Fibroblast of skin of left biceps (primary cell): ENCODE measurements at regions not wholly inside any gene's neighbourhood (a gene's known extent, or its start where the extent isn't known, plus 50 kb on each side); places are given as distances from the start of the nearest gene placed in this dataset.
"Not testable (repeated sequence)": the region's sequence is repeated elsewhere in the genome, so short reads cannot be mapped to it uniquely, and the experiment has no call there.

Experiments used
- DNase-seq, 2 experiments: peaks; one replicate each; pipeline ENCODE4 v3.0.0-alpha.2; 2013; ENCODE audit warnings: low read depth in 2 of 2

DNA sequence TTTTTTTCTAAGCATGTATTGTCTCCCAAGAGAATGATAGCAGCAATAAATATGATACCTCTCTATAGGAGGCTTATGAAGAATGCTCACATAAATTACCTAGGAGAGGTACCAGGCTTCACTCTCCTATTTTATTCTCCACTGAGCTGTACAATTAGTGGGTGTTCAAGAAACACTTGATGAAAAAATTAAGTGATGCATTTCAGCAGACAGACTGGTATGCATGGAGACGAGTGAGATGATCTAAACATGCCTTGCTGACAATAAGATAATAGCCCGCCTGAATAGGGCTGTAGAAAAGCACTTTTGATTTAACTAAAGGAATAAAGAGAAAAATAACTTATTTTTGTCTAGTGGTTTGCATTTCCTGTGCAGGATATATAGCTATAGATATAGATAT is 1449.7 kb downstream of the GATA3 start:
- no peak for DNase-seq

DNA sequence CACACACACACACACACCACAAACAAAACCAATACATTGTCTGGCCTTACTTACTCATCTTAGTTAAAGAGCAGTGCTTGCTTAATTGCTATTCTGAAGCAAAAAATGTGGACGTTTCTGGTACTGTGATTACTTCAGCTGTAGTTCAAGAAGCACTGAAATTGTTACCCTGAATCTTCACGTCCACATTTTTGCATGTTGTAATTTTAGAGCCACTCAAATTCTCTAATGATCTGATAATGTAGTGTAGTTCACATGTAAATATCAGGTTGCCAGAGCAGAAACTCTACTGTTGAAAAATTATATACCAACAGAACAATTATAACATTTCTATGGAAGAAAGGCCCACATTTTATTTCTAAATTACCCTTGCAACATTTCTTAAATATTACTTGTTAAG is 1451.1 kb downstream of the GATA3 start:
- DNase-seq, result no peak

DNA sequence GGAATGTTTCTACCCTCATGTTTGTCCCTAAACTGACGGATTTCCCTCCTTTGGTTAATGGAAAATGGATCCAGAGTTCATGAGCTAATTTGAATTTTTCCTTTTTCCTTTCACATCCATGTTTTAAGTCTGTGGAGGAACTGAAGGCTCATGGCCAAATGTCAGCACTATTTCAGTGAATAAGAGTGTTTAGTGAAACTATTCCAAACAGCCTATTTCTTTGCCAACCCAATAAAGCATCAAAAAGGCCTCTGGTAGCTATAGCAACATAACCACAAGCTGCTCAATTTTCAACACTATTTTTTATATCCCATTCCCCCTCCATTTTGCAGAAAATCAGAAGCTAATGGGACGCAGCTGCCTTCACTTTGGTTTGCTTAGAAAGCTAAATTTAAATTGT is 1454.1 kb downstream of the GATA3 start:
- DNase-seq, result no peak

DNA sequence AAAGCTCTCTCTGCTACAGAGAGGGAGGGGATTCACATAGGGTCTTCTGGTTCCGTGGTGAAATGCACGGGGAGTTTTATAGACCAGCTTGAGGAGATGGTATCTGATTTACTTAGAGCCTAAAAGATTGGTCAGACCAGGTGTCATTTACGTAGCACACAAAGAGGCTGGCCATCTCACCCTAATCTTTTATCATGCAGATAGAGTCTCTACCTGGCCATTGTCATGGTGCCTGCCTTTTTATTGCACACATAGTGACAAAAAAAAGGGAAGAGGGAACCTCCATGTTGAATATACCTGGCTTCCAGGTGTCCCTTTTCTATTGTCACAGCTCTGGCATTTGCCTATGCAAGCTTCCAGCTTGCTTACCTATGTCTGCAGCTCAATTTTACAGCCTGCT is 1456.1 kb downstream of the GATA3 start:
- no peak for DNase-seq

DNA sequence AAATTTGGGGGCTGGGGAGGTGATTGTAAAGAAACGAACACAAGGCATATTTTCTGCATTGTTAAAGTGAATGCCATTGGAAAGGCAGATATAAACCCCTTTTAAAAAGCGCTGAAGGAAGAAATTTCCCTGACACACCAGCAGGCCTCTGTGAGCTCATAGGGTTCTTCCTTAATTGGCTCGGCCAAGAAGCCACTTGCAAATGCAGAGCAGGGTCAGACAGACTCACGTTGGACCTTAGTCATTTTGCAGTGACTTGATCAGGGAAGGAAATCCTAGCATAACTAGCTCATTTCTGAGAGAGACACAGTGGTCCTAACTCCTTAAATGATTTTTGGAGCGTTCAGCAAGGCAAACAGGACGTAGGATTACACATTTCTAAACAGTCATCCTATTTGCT is 1461.4 kb downstream of the GATA3 start:
- no peak for DNase-seq

DNA sequence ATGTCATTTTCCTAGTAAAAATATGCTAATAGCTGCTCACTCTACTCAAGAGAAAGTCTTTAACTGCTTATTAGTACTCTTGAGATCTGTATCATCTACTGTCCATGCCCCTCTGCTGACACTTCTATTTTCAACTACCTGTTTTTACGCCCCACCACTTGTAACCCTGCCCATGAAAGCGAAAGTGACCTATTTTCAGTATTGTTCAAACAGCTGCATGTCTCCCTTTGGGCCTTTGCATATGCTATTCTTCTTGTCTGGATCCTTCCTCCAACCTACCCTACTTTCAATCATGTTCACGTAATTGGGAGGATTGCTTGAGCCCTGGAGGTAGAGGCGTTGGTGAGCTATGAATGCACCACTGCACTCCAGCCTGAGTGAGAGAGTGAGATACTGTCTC is 1481.3 kb downstream of the GATA3 start:
- no peak for DNase-seq

DNA sequence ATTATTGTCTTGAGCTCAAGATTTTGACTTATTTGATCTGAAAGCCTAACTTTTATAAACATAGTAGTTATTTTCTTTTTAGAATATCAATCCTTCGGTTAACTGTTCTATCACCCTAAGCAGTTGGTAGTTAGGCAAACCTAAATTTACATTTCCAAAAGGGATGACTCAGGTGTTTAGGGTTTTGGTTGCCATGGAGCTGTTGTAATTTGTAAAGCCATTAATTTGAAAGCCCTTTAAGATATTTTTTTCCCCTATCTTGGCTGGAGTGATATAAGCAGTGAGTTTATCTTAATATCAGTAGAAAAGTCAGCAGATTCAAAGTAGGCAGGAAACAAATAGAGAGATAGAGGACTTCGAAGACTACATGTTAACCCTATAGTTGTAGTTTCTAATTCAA is 1472.6 kb upstream of the CELF2 start:
- DNase-seq, result no peak

DNA sequence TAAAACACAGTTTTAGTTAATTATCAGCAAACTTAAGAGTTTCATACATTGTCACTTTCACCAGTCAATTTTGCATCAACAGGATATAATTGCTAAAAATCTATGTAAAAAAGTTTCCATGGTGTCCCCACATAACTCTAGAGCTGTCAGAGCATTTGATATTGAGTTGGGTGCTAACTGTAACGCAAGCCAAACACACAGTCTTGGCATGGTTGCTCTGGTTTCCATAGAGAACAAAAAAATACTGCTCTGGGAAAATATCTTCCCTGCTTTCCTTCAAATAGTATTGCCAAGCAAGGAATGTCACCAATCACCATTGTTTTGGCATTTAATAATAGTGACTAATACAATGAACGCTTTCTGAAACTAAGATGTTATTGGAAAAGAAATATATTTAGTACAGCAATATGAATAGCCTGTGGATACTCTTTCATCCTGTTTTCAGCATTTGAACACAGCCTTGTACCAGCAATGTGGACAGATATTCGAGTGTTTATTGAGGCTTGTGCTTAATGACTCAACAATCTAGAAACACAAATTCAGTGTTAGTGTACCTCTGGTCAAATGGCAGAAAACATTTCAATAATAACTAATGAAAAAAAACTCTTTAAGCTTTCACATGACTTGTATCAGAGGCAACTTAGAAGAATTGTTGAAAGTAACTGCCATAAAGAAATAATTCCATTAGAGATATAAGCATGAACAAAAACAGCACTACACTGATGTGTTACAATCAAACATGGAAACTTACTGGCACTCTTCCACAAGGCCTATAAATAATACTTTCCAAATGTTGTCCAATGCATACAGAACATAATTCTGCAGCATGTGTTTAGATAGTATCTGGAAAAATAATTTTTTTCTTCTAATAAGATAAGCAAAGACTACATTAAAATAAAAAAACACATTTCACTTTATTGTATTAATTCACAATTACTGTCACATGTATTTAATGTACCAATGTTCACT is 1469.5 kb upstream of the CELF2 start:
- DNase-seq, result no peak

DNA sequence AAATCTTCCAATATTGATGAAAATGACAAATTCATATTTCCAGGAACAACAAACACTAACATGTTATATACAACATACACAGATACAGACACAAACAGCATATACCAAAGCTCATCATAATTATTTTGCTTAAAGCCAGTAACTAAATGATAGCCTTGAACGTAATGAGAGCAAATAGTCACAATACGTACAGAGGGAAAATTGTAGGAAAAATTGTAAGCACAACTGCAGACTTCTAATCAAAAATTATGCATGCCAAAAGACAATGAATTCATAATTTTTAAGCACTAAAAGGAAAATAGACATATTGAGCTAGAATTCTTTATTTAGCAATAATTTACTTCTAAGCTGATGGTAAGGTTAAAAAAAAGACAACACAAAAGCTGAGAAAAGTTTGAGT is 1466.9 kb upstream of the CELF2 start:
- no peak for DNase-seq

DNA sequence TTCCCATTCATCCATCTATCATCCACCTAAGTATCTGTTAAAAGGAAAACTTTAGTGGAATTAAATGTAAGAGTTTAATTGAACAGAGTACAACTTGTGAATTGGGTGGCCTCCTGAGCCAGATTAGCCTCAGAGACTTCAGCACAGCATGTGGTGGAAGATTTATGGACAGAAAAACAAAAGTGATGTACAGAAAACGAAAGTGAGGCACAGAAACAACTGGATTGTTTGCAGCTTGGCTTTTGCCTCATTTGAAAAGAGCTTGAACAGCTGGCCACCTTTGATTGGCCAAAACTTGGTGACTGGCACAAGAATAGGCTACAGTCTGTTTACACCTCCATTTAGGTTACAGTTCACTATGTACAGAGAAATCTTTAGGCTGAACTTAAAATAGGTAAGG is 1463.4 kb upstream of the CELF2 start:
- no peak for DNase-seq

DNA sequence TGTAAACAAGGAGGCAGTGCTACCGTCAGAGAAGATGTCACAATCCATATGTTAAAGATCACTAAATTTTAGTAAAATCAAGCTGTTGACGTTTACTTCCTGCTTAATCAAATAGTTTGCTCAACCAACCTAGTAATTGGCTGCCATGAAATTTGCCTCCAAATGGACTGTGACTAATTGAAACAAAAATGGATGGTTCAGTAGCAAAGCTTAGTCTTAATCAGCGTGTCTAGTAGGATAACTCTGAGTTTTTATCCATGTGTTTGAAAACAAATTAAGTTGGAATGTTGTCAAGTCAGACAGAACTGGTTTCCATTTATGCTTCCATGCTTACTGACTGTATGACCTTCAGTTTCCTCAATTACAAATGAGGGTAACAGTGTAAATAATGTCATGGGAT is 1456.7 kb upstream of the CELF2 start:
- DNase-seq, result no peak

DNA sequence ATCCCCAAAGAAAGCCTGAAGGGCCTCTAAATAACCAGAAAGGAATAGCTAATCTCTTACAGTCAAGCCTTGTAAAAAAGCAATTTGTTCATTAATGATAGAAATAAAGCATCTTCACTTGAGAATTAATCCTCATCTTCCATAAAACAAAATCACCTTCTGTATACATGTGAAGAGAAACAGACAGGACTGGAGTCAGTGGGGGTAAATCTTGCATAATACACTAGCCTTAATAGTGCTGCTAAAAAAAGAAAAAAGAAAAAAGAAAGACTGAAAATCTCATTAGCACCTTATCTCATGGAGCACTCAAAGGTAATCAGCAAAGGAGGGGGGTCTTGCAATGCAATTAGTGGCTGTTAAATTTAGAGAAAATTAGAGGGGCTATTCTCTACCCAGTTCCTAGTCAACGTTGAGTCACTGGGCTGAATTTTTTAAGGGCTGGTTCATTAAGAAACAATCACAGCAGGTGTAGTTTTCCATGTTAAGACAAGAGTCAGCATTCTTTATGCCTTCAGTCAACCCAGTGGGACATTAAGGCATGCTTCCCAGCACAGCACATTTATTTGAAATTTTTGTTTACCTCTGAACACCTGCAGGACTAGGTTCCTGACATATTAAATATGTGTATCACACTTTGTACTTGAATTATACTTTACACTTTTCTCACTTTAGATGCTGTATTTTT is 1455.7 kb upstream of the CELF2 start:
- DNase-seq, result no peak

DNA sequence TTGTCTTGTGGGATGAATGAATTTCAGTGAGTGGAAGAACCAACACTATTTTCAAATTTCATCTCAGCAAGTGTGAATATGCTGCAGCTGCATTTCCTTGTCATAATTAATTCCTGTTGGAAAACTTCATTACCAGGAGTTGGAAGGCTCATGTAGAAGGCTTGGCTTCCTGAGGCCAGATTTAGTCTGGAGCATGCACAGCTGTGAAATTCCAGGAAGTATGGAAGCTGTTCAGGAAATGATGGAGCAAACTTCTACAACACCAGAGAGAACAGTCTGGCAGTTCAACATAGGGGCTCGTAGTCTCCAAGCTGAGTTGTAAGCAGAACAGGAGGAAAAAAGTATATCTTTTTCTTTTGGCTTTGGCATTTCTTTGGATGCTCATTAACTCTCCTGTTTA is 1439.9 kb upstream of the CELF2 start:
- DNase-seq, result no peak

DNA sequence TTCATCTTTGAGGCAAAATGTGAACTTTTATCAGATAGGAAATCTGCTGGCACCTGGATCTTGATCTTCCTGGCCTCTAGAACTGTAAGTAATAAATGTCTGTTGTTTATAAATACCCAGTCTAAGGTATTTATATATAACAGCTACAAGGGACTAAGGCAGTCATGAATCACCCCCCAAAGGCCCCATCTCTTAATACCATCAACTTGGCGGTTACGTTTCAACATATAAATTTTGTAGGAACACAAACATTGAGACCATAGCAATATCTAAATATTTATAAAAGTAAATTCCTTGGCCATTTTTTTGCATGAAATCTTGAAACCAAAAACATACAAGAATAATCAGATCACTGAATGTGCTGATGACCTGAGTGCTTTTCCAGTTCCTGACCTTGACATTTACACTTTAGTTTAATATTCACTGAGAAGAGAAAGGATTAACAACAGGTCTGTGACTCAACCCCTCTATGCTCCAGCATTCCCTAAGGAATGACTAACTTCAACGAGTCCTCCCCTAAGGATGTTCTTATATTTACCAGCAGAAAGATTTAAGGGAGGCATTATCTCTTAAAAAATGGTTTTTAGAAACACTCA is 1438.5 kb upstream of the CELF2 start:
- DNase-seq, result no peak

DNA sequence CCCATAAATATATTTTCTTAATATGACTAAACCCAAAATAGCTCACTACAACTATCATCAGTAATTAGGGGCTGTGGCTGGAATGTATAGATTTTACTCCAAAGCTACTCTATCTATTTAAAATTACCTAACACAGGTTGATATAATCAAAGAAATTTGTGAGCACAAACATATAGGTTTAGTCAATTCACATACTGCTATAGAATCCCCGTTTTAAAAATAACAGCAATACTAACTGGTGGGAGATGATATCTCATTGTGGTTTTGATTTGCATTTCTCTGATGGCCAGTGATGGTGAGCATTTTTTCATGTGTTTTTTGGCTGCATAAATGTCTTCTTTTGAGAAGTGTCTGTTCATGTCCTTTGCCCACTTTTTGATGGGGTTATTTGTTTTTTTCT is 1434.9 kb upstream of the CELF2 start:
- not testable (repeated sequence) for DNase-seq

DNA sequence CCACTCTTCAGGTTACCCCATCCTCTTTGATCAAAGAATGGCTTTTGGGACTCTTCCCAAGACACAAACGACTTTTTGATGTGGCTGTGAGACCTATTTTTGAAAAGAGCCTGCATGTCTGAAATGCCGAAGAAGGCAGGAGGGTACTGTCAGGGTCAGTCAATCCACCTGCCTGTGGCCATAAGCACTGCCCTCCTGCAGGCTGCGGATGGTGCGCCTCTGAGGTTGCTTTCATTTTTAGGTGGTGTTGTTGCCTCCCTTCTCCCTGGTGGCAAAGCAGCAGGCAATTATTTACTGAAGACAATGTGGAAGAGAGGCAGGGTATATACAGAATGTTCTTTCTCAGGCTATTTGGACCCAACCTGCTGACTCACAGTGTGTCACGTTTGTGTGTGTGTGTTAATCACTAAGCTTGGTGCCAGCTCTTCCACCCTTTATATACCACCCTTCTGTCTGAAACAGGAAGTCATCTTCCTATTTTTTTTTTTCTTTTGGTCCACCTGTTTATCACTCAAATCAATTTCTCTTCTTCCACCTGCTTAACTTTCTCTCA is 1421.2 kb upstream of the CELF2 start:
- no peak for DNase-seq

DNA sequence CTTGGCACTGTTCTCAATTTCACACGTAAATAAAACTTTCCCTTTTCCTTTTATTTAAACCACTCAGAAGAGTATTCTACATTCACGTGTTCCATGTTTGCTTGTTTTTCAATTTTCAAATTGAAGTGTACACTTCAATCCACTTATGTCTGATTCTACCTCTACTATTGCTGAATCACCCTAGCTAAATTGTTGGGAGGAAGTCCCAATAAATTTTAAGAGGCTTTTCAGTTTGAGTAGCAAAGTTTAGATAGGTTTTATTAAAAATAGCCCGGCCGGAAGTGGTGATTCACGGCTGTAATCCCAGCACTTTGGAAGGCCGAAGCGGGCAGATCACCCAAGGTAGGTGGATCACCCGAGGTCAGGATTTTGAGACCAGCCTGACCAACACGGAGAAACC is 1414.7 kb upstream of the CELF2 start:
- DNase-seq, result no peak

DNA sequence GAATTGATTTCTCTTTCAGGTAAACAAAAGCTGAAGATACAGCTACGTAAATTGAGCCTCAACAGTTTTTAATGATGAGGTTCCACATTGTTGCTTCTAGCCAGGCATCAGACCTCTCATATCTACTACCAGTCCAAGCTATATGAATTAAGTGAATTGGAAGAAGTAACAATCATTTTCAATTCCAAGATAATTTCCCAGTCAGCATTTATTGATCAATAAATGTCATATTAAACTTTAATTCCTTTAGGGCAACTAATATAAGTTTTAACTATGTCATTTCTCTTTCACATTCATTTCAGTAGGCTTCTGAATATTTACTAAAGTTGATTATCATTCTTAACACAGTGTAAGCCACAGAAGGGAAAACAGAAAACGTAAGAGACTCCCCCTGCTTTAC is 1413.7 kb upstream of the CELF2 start:
- DNase-seq, result no peak

DNA sequence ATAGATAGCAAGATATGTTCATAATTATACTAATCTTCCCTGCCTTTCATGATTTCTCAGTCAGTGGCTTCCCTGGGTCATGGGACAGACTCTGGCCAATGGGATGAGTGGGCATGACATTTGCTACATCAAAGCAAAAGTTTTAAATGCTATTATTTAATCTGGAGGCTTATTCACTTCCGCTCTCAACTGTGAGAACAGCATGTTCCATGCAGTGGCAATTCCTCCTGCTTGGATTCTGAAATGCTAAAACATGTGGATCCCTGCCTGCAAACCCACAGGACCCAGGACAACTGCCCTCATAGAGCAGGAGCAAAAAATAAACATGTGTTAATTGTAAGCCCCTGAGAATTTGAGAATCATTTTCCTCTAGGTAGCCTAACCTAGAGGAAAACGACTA is 1412.4 kb upstream of the CELF2 start:
- no peak for DNase-seq

DNA sequence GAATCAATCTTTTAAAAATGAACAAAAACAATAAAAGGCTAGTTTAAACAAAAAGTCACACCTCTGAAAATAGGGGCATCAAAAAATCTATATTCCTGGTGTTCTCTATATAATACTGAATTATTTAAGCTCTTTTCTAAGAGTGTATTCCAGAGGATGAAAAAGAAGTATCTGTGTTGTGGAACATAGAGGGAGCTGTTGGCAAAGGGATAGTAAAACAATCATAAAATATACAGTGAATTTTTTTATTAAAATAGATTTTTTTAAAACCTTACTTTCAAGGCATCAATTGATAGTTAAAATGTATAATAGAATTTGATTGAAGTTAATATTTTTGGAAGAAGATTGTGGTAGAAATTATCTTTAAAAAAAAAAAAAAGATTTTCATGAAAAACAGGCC is 1409.1 kb upstream of the CELF2 start:
- peak; percentile 11 to 12 for DNase-seq

DNA sequence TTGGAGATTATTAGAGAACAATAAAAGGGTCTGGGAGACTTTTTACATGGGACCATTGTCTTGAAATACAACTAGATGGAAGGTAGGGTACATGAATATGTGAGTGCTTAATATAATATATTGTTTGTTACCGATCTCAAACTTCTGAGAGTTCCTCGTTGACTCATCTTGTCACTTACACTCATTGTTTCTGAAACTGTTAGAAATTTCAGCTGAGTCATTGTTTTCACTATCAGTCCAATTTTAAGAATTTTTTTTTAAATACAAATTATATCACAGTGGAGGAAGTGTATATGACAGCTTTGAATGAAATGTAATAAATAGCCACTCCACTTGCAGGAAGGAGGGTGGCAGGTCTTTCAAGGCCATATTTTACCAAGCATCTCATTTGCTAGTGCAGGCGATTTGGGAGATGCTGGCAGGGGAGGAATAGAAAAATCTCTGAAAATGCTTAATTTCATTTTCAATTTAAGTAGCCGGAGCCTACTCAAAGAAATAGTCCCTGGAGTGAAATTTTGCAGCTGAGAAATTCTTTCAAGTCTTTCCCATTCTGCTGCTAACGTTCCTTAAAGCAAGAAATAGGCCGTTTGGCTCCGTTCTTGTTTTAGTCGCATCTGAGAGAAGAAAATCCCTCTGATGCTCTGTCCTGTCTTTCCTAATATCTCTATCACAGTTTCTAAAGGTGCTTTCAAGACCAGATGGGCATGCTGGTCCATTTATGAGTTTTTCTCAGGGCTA is 1404.2 kb upstream of the CELF2 start:
- DNase-seq, result no peak

DNA sequence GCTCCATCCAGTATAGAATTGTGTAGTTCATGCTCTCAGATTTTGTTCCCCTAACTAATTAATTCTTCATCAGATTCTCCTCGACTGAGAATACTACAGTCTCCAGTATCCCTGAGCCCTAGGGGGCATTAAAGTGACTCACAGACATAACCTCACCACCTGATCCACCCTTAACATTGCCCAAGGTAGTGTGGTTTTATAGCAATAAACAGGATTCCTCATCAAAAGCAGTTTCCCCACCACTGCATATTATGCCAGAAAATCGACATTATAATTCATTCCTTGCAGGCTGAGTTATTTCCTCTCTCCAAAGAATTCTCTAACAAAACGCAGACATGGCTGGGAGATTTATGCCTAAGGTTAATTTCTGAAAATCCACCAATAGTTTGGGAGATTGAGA is 1402.5 kb upstream of the CELF2 start:
- DNase-seq, result peak; percentile 47 to 53
